NCI-H774 (cell line): ENCODE measurements at regions not wholly inside any gene's neighbourhood (a gene's known extent, or its start where the extent isn't known, plus 50 kb on each side); places are given as distances from the start of the nearest gene placed in this dataset.
"Not testable (repeated sequence)": the region's sequence is repeated elsewhere in the genome, so short reads cannot be mapped to it uniquely, and the experiment has no call there.

ENCODE experiments used
- DNase-seq: peaks from one replicate; lab custom pipeline; 2025; lab: John Stamatoyannopoulos, UW

DNA sequence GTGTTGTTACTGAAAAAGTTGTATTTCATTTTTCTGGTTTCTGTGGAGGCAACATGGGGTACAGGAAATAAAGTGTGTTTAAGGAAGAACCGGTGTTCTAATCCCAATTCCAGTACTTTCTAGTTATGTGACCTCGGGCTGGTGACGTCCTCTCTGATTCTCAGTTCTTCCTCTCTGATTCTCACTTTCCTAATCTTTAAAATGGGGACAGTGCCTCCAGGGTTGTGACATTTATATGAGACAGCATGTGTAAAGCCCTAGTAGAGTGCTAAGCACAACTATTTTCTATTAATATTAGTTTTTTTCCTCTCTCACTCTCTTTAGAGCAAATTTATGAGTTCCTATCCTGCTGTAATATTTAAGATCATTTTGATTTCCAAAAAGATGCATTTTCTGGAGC is 50.9 kb upstream of the PTPDC1 start:
- DNase-seq, result no peak

DNA sequence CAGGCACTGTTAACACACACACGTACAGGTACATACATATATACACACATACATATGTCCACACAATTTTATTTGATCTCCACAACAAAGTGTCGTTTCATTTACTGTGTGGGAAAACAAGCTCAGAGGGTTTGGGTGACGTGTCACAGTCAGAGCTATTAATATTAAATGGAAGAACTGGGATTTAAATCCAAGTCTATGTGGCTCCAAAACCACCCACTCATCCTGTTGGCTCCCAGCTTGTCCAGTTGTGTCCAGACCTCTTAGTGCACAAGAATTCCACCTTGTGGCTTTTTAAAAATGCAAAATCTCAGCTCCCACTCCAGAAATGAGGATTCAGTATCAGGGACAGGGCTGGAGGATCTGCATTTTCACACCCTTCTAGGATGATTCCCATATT is 52.3 kb upstream of the PTPDC1 start:
- no peak for DNase-seq

DNA sequence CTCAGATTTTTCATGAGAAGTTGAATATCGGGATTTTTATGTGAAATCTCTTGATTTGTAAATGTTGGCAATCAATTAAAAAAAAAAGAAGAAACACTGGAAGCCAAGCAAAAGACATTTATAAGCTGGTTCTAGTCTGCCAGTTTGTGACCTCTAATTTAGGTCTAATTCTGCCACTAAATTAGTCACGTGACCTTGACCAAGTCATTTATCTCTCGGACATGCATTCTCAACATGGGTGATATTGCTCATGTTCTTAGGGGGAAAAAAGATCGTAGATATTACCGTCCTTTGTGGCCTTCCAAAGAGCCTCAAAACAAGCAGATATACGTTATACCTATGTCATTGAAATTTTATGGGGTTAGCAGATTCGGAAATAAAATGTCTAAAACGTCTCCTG is 52.9 kb upstream of the PTPDC1 start:
- no peak for DNase-seq

DNA sequence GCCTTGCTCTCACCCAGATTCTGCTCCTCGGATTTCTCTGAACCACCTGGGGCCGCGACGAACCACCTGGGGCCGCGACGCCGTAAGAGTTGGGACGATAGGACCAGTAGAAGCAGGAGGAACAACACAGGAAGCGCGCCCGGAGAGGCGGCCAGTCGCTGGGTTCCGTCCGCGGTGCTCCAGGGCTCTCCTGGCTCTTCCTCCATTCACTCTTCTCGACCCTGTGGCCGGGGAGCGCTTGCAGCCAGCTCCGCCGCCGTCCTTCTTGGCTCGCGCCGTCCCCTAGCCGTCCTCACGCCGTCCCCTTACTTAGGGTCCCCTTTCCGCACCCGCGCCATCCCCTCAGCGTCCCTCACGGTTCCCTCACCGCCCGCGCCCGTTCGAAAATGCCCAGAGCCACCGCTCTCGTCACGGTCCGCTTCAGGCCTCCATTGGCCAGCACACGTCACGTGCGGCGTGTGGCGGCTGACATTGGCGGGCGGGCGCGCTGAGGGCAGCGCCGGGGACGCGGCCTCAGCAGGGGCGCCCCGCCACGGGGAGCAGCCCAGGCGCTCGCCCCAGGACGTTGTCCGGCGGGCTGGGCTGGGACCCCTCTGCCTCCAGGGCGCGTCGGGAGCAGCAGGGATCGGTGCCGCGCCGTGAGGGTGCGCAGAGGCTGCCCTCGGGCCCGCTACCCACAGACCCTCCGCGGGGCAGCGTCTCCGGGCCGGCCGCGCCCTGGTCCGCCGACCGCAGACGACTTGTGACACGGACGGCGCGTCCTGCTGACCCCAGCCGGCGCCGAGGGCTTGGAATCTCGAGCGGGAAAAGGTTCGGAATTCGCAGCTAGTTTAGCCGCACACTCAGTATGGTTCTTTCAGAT is 53.7 kb upstream of the PTPDC1 start:
- DNase-seq, result peak; percentile 82

DNA sequence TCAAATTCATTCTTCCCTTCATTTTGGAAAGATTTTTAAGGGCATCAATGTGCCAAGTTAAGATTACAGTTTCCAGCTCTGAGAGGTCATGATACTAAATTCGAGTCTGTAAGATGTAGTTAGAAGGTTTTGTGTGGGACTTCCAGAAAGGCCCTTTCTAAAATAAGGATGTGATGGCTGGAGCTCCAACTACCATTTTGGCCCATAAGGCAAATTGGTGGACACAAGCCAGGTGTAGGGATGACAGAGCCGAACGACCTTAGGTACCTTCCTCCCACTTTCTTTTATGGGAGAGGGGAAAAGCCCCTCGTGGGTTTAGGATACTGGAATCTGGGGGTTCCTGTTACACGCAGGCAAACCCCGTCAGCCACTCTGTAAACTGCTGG is 54.3 kb upstream of the PTPDC1 start:
- no peak for DNase-seq

DNA sequence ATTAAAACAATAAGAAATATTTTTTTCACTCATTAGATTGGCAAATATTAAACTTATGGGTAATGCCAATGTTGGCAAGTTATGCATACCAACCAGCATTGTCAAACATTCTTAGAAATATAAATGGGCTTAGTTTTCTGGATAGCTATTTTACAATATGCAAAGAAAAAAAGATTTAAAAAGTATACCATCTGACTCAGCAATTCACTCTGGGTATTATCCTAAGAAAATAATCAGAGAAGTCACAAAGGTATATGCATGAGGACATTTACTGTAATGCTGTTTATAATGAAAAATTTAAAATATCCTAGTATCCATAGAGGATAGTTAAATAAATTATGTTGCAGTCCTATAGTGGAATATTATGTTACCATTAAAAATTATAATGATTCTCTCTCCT is 57.4 kb upstream of the PTPDC1 start:
- no peak for DNase-seq

DNA sequence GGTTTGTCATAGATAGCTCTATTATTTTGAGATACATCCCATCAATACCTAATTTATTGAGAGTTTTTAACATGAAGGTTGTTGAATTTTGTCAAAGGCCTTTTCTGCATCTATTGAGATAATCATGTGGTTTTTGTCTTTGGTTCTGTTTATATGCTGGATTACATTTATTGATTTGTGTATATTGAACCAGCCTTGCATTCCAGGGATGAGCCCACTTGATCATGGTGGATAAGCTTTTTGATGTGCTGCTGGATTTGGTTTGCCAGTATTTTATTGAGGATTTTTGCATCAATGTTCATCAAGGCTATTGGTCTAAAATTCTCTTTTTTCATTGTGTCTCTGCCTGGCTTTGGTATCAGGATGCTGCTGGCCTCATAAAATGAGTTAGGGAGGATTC is 61.8 kb upstream of the PTPDC1 start:
- DNase-seq, result not testable (repeated sequence)

DNA sequence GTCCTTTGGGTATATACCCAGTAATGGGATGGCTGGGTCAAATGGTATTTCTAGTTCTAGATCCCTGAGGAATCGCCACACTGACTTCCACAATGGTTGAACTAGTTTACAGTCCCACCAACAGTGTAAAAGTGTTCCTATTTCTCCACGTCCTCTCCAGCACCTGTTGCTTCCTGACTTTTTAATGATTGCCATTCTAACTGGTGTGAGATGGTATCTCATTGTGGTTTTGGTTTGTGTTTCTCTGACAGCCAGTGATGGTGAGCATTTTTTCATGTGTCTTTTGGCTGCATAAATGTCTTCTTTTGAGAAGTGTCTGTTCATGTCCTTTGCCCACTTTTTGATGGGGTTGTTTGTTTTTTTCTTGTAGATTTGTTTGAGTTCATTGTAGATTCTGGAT is 63.4 kb upstream of the PTPDC1 start:
- DNase-seq, result not testable (repeated sequence)

DNA sequence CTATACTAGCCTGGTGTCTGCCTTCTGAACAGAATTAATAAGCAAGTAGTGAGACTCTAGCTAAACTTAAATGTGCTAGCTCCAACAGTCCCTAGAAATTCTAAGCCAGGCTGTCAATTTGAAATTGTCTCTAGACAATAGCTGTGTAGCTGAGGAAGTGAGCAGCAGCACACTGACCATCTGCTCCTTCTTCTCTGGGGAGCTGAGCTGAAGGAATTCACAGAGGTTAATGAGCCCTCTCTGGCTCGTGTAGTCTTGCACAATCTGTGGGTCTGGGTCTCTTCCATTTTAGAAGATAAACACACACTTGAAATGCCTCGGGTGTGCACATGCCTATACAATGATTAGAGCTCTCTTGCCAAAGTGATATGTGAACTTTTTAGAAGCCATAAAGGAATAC is 63.5 kb upstream of the BARX1 start:
- no peak for DNase-seq

DNA sequence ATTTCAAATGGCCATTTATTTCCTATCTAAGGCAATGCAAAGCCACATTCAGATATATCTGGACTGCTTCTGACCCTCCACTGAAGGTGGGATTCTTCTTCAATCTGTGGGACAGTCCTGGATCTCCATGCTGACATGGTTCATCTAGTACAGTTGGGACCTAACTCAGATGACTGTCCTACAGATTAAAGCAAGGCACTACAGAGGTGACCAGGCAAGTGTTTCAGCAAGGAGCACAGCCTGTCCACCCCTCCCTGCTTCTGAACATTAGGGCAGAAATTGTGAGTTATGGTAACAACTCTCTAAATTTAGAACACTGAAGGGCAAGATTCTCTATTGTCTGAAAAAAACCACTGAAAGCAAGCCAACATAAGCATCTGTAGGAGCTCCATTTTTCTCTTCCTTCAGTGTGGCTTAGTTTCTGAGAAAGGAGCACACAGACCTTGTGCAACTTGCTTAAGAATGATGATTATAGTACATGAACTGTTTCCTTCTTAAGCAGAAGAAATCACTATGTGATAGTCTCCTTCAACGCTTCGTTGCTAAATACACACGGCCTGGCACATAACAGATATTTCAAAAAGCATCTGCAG is 62.9 kb upstream of the BARX1 start:
- DNase-seq, result no peak

DNA sequence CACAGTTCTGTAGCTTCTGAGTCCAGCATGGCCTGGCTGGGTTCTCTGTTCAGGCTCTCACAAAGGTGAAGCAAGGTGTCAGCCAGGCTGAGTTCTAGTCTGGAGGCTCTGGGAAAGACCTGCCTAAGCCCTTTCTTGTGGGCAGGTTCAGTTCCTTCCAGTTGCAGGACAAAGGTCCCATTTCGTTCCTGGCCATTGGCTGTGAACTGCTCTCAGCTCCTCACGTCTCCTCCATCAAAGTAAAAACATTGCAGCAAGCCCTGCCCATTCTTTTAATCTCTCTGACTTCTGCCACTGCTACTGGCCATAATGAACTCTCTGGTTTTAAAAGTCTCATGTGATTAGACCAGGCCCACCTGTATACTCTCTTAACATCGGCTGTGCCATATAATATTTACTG is 61.6 kb upstream of the BARX1 start:
- no peak for DNase-seq

DNA sequence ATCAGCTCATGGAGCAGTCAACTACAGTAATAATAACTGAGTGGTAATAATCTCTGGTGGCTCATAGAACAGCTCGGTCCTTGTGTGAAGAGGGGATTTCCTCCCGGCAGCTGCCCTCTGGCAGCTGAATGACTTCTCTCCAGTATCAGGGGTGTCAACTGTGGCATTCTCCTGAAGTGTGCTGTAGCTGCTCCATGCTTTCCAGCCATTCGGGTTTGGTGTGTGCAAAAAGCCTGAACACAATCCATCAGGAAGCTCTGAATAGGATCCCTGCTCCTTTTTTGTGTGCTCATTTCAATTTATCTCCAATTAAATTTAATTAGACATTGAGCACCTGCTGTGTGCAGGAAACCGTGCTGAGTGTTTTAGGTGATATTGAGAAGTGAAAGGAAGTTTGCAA is 59.8 kb upstream of the BARX1 start:
- peak; percentile 56 for DNase-seq

DNA sequence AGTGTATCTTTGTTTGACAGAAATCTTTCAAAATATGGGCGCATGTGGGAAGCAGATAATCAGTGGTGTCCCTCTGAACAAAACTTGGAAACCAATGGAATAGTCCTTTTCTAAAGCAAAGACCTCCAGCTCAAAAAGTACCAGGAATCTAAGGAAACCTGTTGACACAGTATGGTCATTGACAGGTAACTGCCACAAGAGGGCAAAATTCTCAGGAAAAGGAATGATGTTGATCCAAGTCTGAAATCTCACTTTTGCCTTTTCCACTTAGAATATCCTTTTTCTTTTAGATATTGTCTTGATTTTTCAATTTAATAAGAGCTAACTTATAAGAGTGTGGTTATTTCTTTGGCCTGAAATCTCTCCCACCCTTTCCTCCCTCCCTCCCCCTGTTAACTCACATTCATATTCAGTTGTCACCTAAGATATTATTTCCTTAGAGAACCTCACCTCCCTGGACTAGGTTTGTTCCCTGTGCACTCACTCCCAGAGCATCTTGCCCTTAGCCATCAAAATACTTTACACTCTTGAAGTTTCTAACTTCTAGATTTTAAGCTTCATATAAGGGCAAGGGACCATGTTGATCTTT is 59.0 kb upstream of the BARX1 start:
- DNase-seq, result peak; percentile 33

DNA sequence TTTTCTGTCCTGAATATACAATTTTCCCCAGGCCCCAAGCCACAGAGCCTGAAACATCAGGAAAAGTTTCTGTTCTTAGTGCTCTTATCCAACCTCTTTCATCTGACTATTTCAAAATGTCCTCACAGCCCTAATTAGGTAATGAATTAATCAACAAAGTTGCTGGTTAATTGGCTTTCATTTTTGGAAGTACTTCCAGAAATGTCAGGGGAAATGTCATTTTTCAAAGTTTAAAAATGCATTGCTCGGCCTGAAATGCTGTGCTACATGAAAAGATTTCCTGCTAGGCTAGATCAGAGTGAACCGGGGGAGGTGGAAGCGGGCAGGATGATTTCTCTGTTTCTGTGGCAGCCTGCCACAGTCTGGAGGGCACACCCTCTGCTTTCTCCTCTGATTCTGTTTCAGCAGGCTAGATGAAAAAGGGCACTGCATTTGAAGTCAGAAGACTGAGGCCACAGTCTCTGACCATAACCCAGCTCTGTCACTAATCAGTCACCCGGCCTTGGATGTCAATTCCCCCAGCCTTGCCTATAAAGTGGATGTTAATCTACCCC is 55.9 kb upstream of the BARX1 start:
- DNase-seq, result no peak

DNA sequence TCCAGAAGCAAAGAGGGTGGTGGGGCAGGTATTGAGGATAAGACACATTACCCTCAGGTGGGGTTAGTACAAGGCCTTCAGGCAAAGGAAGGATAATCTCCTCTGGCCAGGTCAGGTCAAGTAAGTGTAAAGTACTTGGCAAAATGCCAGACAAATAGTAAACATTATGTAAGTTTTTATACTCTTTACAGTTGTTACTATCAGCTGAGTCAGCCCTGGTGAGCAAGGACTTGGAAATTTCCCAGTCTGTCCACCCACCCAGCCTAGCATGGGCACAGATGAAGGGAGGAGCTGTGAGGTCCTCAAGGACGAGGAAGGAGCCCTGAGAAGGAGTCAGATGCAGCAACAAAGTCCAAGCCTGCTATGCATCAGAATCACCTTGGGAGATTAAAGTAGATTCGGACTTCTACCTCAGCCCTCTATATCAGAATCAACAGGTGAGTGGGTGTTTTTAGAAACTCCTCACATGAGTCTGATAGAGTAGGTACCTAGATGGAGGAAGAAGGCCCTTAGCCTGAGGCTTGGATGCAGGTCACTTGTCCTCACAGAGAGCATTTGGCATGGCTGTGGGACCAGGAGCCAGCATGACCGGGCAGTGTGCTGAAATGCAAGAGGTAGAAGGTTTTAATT is 50.2 kb upstream of the BARX1 start:
- DNase-seq, result no peak
